ENCODE measurements at regions not wholly inside any gene's neighbourhood (a gene's known extent, or its start where the extent isn't known, plus 50 kb on each side); places are given as distances from the start of the nearest gene placed in this dataset.

- TF ChIP-seq, protein P1, sequence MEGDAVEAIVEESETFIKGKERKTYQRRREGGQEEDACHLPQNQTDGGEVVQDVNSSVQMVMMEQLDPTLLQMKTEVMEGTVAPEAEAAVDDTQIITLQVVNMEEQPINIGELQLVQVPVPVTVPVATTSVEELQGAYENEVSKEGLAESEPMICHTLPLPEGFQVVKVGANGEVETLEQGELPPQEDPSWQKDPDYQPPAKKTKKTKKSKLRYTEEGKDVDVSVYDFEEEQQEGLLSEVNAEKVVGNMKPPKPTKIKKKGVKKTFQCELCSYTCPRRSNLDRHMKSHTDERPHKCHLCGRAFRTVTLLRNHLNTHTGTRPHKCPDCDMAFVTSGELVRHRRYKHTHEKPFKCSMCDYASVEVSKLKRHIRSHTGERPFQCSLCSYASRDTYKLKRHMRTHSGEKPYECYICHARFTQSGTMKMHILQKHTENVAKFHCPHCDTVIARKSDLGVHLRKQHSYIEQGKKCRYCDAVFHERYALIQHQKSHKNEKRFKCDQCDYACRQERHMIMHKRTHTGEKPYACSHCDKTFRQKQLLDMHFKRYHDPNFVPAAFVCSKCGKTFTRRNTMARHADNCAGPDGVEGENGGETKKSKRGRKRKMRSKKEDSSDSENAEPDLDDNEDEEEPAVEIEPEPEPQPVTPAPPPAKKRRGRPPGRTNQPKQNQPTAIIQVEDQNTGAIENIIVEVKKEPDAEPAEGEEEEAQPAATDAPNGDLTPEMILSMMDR (IDR thresholded peaks at IDR 0.05; ENCODE audit: poor library complexity), result no peak
- no peak for TF ChIP-seq EZH2 (IDR thresholded peaks at IDR 0.05; ENCODE audit: borderline replicate concordance)
- no peak for TF ChIP-seq EZH2phosphoT487 (IDR thresholded peaks at IDR 0.05; ENCODE audit: low read depth, severe bottlenecking, unreplicated experiment)
- Histone ChIP-seq H3K4me3 (no peak overlapping the region), H4K20me1 (ENCODE audit: insufficient read depth, poor library complexity, severe bottlenecking) (no peaks in the 10 kb centered on the region), H2AFZ (no peak overlapping the region), H3K36me3 (replicated peaks; ENCODE audit: insufficient read depth, low read depth) (no peaks in the 10 kb centered on the region), H3K79me2 (no peaks in the 10 kb centered on the region), H3K4me2 (no peak overlapping the region), H3K27ac (no peak overlapping the region), H3K9me2 (replicated peaks; ENCODE audit: insufficient read depth) (no peaks in the 10 kb centered on the region), H3K9me3 (ENCODE audit: low read depth) (no peaks in the 10 kb centered on the region), H3K27me3 (no peaks in the 10 kb centered on the region), H3K4me1 (ENCODE audit: insufficient read depth) (peaks cover 9% of the 10 kb centered on the region)
- no peak for DNase-seq (ENCODE audit: low spot score)
- WGBS (ENCODE audit: low lambda C conversion rate, missing lambda C conversion rate), result 83% methylated on average over 1 of the region's 1 CpG
Observed at GRCh38 chr5:160956051-160956450, 104.0 kb upstream of the ATP10B start.

- TF ChIP-seq, protein P1 (IDR thresholded peaks at IDR 0.05; ENCODE audit: poor library complexity), result no peak
- TF ChIP-seq EZH2 (IDR thresholded peaks at IDR 0.05; ENCODE audit: borderline replicate concordance) (no peak), EZH2phosphoT487 (IDR thresholded peaks at IDR 0.05; ENCODE audit: low read depth, severe bottlenecking, unreplicated experiment) (no peak)
Observed at GRCh38 chr5:160950311-160950710, 98.3 kb upstream of the ATP10B start.

GRCh38 chr5:160940725-160941124 lies 88.7 kb upstream of the ATP10B start:
- H3K27ac ChIP-seq, result no peak overlapping the region
- no peaks in the 10 kb centered on the region for H3K4me1 ChIP-seq (ENCODE audit: insufficient read depth)
- H3K4me3 ChIP-seq, result no peak overlapping the region
- H3K9me3 ChIP-seq (ENCODE audit: low read depth), result no peaks in the 10 kb centered on the region
- no peak overlapping the region for H2AFZ ChIP-seq
- H3K36me3 ChIP-seq (replicated peaks; ENCODE audit: insufficient read depth, low read depth), result no peaks in the 10 kb centered on the region
- H3K79me2 ChIP-seq, result no peaks in the 10 kb centered on the region
- WGBS (ENCODE audit: low lambda C conversion rate, missing lambda C conversion rate), result 80% methylated on average over 5 of the region's 5 CpGs
- no peaks in the 10 kb centered on the region for H3K27me3 ChIP-seq
- H4K20me1 ChIP-seq (ENCODE audit: insufficient read depth, poor library complexity, severe bottlenecking), result no peaks in the 10 kb centered on the region
- DNase-seq (ENCODE audit: low spot score), result no peak
- H3K4me2 ChIP-seq, result no peak overlapping the region
- H3K9me2 ChIP-seq (replicated peaks; ENCODE audit: insufficient read depth), result no peaks in the 10 kb centered on the region
- no peak for TF ChIP-seq EZH2 (IDR thresholded peaks at IDR 0.05; ENCODE audit: borderline replicate concordance)
- TF ChIP-seq, protein P1 (IDR thresholded peaks at IDR 0.05; ENCODE audit: poor library complexity), result no peak
- TF ChIP-seq EZH2phosphoT487 (IDR thresholded peaks at IDR 0.05; ENCODE audit: low read depth, severe bottlenecking, unreplicated experiment), result no peak

More at GRCh38 chr5:160950311-160950710, 98.3 kb upstream of the ATP10B start:
- Histone ChIP-seq H2AFZ (no peak overlapping the region), H3K9me3 (ENCODE audit: low read depth) (no peaks in the 10 kb centered on the region), H3K27me3 (no peaks in the 10 kb centered on the region), H3K79me2 (no peaks in the 10 kb centered on the region), H3K4me3 (no peak overlapping the region), H4K20me1 (ENCODE audit: insufficient read depth, poor library complexity, severe bottlenecking) (no peaks in the 10 kb centered on the region), H3K36me3 (replicated peaks; ENCODE audit: insufficient read depth, low read depth) (no peaks in the 10 kb centered on the region), H3K27ac (no peak overlapping the region), H3K4me2 (no peak overlapping the region), H3K9me2 (replicated peaks; ENCODE audit: insufficient read depth) (no peaks in the 10 kb centered on the region), H3K4me1 (ENCODE audit: insufficient read depth) (no peaks in the 10 kb centered on the region)
- WGBS (ENCODE audit: low lambda C conversion rate, missing lambda C conversion rate), result 48% methylated on average over 2 of the region's 2 CpGs
- no peak for DNase-seq (ENCODE audit: low spot score)

DNA sequence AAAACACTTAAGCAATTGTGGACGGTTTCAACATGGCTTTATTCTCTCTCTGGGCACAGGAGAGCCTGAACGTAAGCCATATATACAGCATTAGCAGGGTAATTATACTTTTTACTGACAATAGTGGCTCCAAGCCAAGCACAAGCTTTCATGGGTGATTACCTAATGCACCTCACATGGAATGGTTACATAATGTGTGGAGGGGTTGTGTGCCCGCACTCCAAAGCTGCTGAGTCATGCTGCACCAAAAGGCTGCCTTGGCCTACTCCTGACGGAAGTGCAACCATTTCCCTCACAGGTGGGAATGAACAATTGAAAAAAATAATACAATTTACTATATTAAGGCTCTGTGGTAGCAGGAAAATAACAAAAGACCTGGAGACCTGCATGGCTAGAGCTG lies 86.5 kb upstream of the ATP10B start:
- no peak for DNase-seq (ENCODE audit: low spot score)
- H3K27me3 ChIP-seq, result no peaks in the 10 kb centered on the region
- H3K79me2 ChIP-seq, result no peaks in the 10 kb centered on the region
- no peaks in the 10 kb centered on the region for H3K9me2 ChIP-seq (replicated peaks; ENCODE audit: insufficient read depth)
- H3K4me2 ChIP-seq, result no peak overlapping the region
- H3K27ac ChIP-seq, result no peak overlapping the region
- H2AFZ ChIP-seq, result no peak overlapping the region
- no peak overlapping the region for H3K4me3 ChIP-seq
- WGBS (ENCODE audit: low lambda C conversion rate, missing lambda C conversion rate), result 84% methylated on average over 4 of the region's 4 CpGs
- H3K9me3 ChIP-seq (ENCODE audit: low read depth), result no peaks in the 10 kb centered on the region
- H3K36me3 ChIP-seq (replicated peaks; ENCODE audit: insufficient read depth, low read depth), result no peaks in the 10 kb centered on the region
- H3K4me1 ChIP-seq (ENCODE audit: insufficient read depth), result no peaks in the 10 kb centered on the region
- no peaks in the 10 kb centered on the region for H4K20me1 ChIP-seq (ENCODE audit: insufficient read depth, poor library complexity, severe bottlenecking)
- TF ChIP-seq, protein P1 (IDR thresholded peaks at IDR 0.05; ENCODE audit: poor library complexity), result no peak
- TF ChIP-seq EZH2 (IDR thresholded peaks at IDR 0.05; ENCODE audit: borderline replicate concordance) (no peak), EZH2phosphoT487 (IDR thresholded peaks at IDR 0.05; ENCODE audit: low read depth, severe bottlenecking, unreplicated experiment) (no peak)
